Left ventricle myocardium inferior (tissue), 1 donor: ENCODE measurements at regions not wholly inside any gene's neighbourhood (a gene's known extent, or its start where the extent isn't known, plus 50 kb on each side); places are given as distances from the start of the nearest gene placed in this dataset.
"Not testable (repeated sequence)": the region's sequence is repeated elsewhere in the genome, so short reads cannot be mapped to it uniquely, and the experiment has no call there.

Experiments
- DNase-seq: peaks from one replicate; pipeline ENCODE4 v3.0.0-alpha.2; 2020
- H3K27ac ChIP-seq: fragments of 200-600 bp; replicated peaks from 2 replicates; pipeline ENCODE4 v1.8.0; 2021
- H3K27me3 ChIP-seq: fragments of 200-600 bp; 2 replicates; pipeline ENCODE4 v1.8.0; 2021; ENCODE audit warnings: low read depth
- H3K36me3 ChIP-seq: fragments of 200-600 bp; 2 replicates; pipeline ENCODE4 v1.8.0; 2021
- H3K4me1 ChIP-seq: fragments of 200-600 bp; 2 replicates; pipeline ENCODE4 v1.8.0; 2021
- H3K4me3 ChIP-seq: fragments of 200-600 bp; 2 replicates; pipeline ENCODE4 v1.8.0; 2021; ENCODE audit warnings: mild to moderate bottlenecking, moderate library complexity
- H3K9me3 ChIP-seq: fragments of 200-600 bp; replicated peaks from 2 replicates; pipeline ENCODE4 v1.8.0; 2021
- CTCF ChIP-seq: fragments of 200-600 bp; IDR thresholded peaks from 2 replicates; pipeline ENCODE4 v1.8.0; 2021; ENCODE audit warnings: antibody characterized with exemption, mild to moderate bottlenecking, borderline replicate concordance
- intact Hi-C: fragments of 100-400 bp; cut with micrococcal nuclease; formaldehyde crosslinking; loops from one replicate; pipeline ENCODE4 v1.11.0; 2022
- donor health status: DM: no; HTN: yes; CAD: no; lungs with severe emphysema.

GRCh38 chr16:15224651-15225050, 130.6 kb upstream of the RRN3 start:
- intact Hi-C loops, H3K4me3 ChIP-seq, DNase-seq, H3K27me3 ChIP-seq, H3K4me1 ChIP-seq, H3K9me3 ChIP-seq, H3K27ac ChIP-seq, H3K36me3 ChIP-seq: not testable (repeated sequence)

- DNase-seq, H3K9me3 ChIP-seq, H3K4me1 ChIP-seq, intact Hi-C loops, H3K27ac ChIP-seq, H3K36me3 ChIP-seq, H3K27me3 ChIP-seq, H3K4me3 ChIP-seq: not testable (repeated sequence)
Observed at GRCh38 chr16:15223398-15223797, 129.3 kb upstream of the RRN3 start.

- H3K4me3 ChIP-seq, H3K27ac ChIP-seq, DNase-seq, H3K4me1 ChIP-seq, H3K36me3 ChIP-seq, intact Hi-C loops, H3K27me3 ChIP-seq, H3K9me3 ChIP-seq: not testable (repeated sequence)
- TF ChIP-seq CTCF, result peak; percentile 79
Observed at GRCh38 chr16:15219679-15220615, 125.9 kb upstream of the RRN3 start.

GRCh38 chr16:15218856-15219500, 124.9 kb upstream of the RRN3 start:
- H3K27me3 ChIP-seq, H3K9me3 ChIP-seq, H3K36me3 ChIP-seq, DNase-seq, H3K4me3 ChIP-seq, H3K27ac ChIP-seq, H3K4me1 ChIP-seq, intact Hi-C loops: not testable (repeated sequence)

- H3K27me3 ChIP-seq, H3K9me3 ChIP-seq, DNase-seq, H3K4me3 ChIP-seq, H3K4me1 ChIP-seq, H3K36me3 ChIP-seq, H3K27ac ChIP-seq, intact Hi-C loops: not testable (repeated sequence)
Observed at GRCh38 chr16:15207202-15207981, 113.3 kb upstream of the RRN3 start.

- DNase-seq, H3K27me3 ChIP-seq, H3K4me3 ChIP-seq, H3K9me3 ChIP-seq, H3K27ac ChIP-seq, H3K4me1 ChIP-seq, H3K36me3 ChIP-seq, intact Hi-C loops: not testable (repeated sequence)
Observed at GRCh38 chr16:15206439-15206838, 112.4 kb upstream of the RRN3 start.

GRCh38 chr16:15205939-15206338, 111.9 kb upstream of the RRN3 start:
- H3K27me3 ChIP-seq, H3K36me3 ChIP-seq, H3K4me1 ChIP-seq, H3K4me3 ChIP-seq, DNase-seq, H3K9me3 ChIP-seq, intact Hi-C loops, H3K27ac ChIP-seq: not testable (repeated sequence)

- H3K4me1 ChIP-seq, intact Hi-C loops, H3K27ac ChIP-seq, H3K36me3 ChIP-seq, DNase-seq, H3K27me3 ChIP-seq, H3K4me3 ChIP-seq, H3K9me3 ChIP-seq: not testable (repeated sequence)
Observed at GRCh38 chr16:15204571-15204970, 110.5 kb upstream of the RRN3 start.

- H3K27me3 ChIP-seq, H3K27ac ChIP-seq, H3K4me1 ChIP-seq, H3K36me3 ChIP-seq, H3K9me3 ChIP-seq, intact Hi-C loops, H3K4me3 ChIP-seq, DNase-seq: not testable (repeated sequence)
Observed at GRCh38 chr16:15192813-15193212, 98.7 kb upstream of the RRN3 start.

- intact Hi-C loops, H3K4me1 ChIP-seq, DNase-seq, H3K27ac ChIP-seq, H3K27me3 ChIP-seq, H3K4me3 ChIP-seq, H3K36me3 ChIP-seq, H3K9me3 ChIP-seq: not testable (repeated sequence)
Observed at GRCh38 chr16:15192197-15192596, 98.1 kb upstream of the RRN3 start.

- H3K9me3 ChIP-seq, H3K4me3 ChIP-seq, DNase-seq, intact Hi-C loops, H3K4me1 ChIP-seq, H3K27me3 ChIP-seq, H3K36me3 ChIP-seq, H3K27ac ChIP-seq: not testable (repeated sequence)
Observed at GRCh38 chr16:15189478-15189877, 95.4 kb upstream of the RRN3 start.
